H9 (cell line): ENCODE measurements at regions not wholly inside any gene's neighbourhood (a gene's known extent, or its start where the extent isn't known, plus 50 kb on each side); places are given as distances from the start of the nearest gene placed in this dataset.

Experiments used
- DNase-seq: peaks from one replicate; pipeline ENCODE4 v3.0.0-alpha.2; 2017
- H2AFZ ChIP-seq: one replicate; pipeline ENCODE4 v1.6.1; 2013; ENCODE audit warnings: mild to moderate bottlenecking, low read length, control low read depth, moderate library complexity
- H2AK5ac ChIP-seq: 2 replicates; pipeline ENCODE4 v1.6.1; 2013; ENCODE audit warnings: low read length, control low read depth, mixed read lengths; ENCODE audit not compliant: insufficient read length
- H2BK120ac ChIP-seq: one replicate; pipeline ENCODE4 v1.6.1; 2013; ENCODE audit warnings: low read depth, mild to moderate bottlenecking, low read length, control low read depth, inconsistent platforms; ENCODE audit not compliant: poor library complexity, severe bottlenecking
- H2BK12ac ChIP-seq: 2 replicates; pipeline ENCODE4 v1.6.1; 2013; ENCODE audit warnings: low read length, control low read depth, mixed read lengths, low read depth; ENCODE audit not compliant: insufficient read length
- H2BK15ac ChIP-seq: 2 replicates; pipeline ENCODE4 v1.6.1; 2013; ENCODE audit warnings: low read depth, low read length, control low read depth
- H2BK20ac ChIP-seq: one replicate; pipeline ENCODE4 v1.6.1; 2013; ENCODE audit warnings: low read depth, mild to moderate bottlenecking, low read length, control low read depth, inconsistent platforms; ENCODE audit not compliant: poor library complexity, severe bottlenecking
- H2BK5ac ChIP-seq: 2 replicates; pipeline ENCODE4 v1.6.1; 2013; ENCODE audit warnings: low read length, control low read depth, mixed read lengths; ENCODE audit not compliant: insufficient read length
- H3K14ac ChIP-seq: 2 replicates; pipeline ENCODE4 v1.6.1; 2013; ENCODE audit warnings: low read length, control low read depth; ENCODE audit not compliant: insufficient read depth
- H3K18ac ChIP-seq: 2 replicates; pipeline ENCODE4 v1.6.1; 2013; ENCODE audit warnings: low read depth, mild to moderate bottlenecking, mixed read lengths, low read length, control low read depth; ENCODE audit not compliant: insufficient read length
- H3K23ac ChIP-seq: 2 replicates; pipeline ENCODE4 v1.6.1; 2013; ENCODE audit warnings: low read length, control low read depth, mixed read lengths, low read depth; ENCODE audit not compliant: insufficient read length
- H3K23me2 ChIP-seq: 2 replicates; pipeline ENCODE4 v1.6.1; 2013; ENCODE audit warnings: low read depth, mild to moderate bottlenecking, mixed read lengths, low read length, control low read depth; ENCODE audit not compliant: insufficient read length, poor library complexity, severe bottlenecking
- H3K27ac ChIP-seq: 2 replicates; pipeline ENCODE4 v1.5.1; 2013; ENCODE audit warnings: low read length, control low read depth, mixed read lengths, low read depth; ENCODE audit not compliant: insufficient read length
- H3K27me3 ChIP-seq: 2 replicates; pipeline ENCODE4 v1.6.1; 2013; ENCODE audit warnings: low read length, control low read depth, inconsistent platforms; ENCODE audit not compliant: insufficient read depth
- H3K4ac ChIP-seq: 2 replicates; pipeline ENCODE4 v1.6.1; 2013; ENCODE audit warnings: low read depth, mild to moderate bottlenecking, control low read depth, inconsistent platforms, low read length, moderate library complexity
- H3K4me1 ChIP-seq: 2 replicates; pipeline ENCODE4 v1.6.1; 2013; ENCODE audit warnings: low read length, control low read depth, inconsistent platforms; ENCODE audit not compliant: insufficient read depth
- H3K4me2 ChIP-seq: 2 replicates; pipeline ENCODE4 v1.6.1; 2013; ENCODE audit warnings: low read length, control low read depth, mixed read lengths; ENCODE audit not compliant: insufficient read length, insufficient read depth
- H3K56ac ChIP-seq: 2 replicates; pipeline ENCODE4 v1.6.1; 2013; ENCODE audit warnings: low read depth, mild to moderate bottlenecking, mixed read lengths, low read length, control low read depth; ENCODE audit not compliant: insufficient read length
- H3K79me1 ChIP-seq: 2 replicates; pipeline ENCODE4 v1.6.1; 2013; ENCODE audit warnings: low read depth, mild to moderate bottlenecking, moderate library complexity, low read length, control low read depth, inconsistent platforms; ENCODE audit not compliant: insufficient read depth, poor library complexity, severe bottlenecking
- H3K79me2 ChIP-seq: 2 replicates; pipeline ENCODE4 v1.6.1; 2013; ENCODE audit warnings: low read length, control low read depth, inconsistent platforms; ENCODE audit not compliant: insufficient read depth
- H3K9ac ChIP-seq: 2 replicates; pipeline ENCODE4 v1.6.1; 2013; ENCODE audit warnings: low read length, control low read depth, mixed read lengths; ENCODE audit not compliant: insufficient read length; ENCODE audit errors: extremely low read depth
- H3K9me3 ChIP-seq: one replicate; pipeline ENCODE4 v1.6.1; 2013; ENCODE audit warnings: low read depth, low read length, inconsistent platforms; ENCODE audit not compliant: control insufficient read depth
- H3T11ph ChIP-seq: one replicate; pipeline ENCODE4 v1.6.1; 2013; ENCODE audit warnings: mild to moderate bottlenecking, low read length, control low read depth, inconsistent platforms
- H4K20me1 ChIP-seq: one replicate; pipeline ENCODE4 v1.6.1; 2013; ENCODE audit not compliant: control insufficient read depth, insufficient read length, insufficient read depth
- H4K5ac ChIP-seq: 2 replicates; pipeline ENCODE4 v1.6.1; 2013; ENCODE audit warnings: low read depth, mild to moderate bottlenecking, mixed read lengths, low read length, control low read depth; ENCODE audit not compliant: insufficient read length
- H4K8ac ChIP-seq: replicated peaks from 2 replicates; pipeline ENCODE4 v1.6.1; 2013; ENCODE audit warnings: low read length, control low read depth, mixed read lengths, low read depth; ENCODE audit not compliant: insufficient read length
- H4K91ac ChIP-seq: 2 replicates; pipeline ENCODE4 v1.6.1; 2013; ENCODE audit warnings: low read depth, mild to moderate bottlenecking, moderate library complexity, mixed read lengths, low read length, control low read depth; ENCODE audit not compliant: insufficient read length
- H3K27ac Mint-ChIP-seq, 3 experiments: 2 replicates in 2 of 3; 3 replicates in 1 of 3; pipeline ENCODE4 v1.8.0; 2020 to 2021; ENCODE audit warnings: mixed read lengths in 3 of 3, mild to moderate bottlenecking in 1 of 3, moderate library complexity in 1 of 3
- H3K27me3 Mint-ChIP-seq: 2 replicates; pipeline ENCODE4 v1.8.0; 2021; ENCODE audit warnings: low read depth, mild to moderate bottlenecking, moderate library complexity, mixed read lengths
- H3K36me3 Mint-ChIP-seq, 3 experiments: 2 replicates in 2 of 3; 3 replicates in 1 of 3; pipeline ENCODE4 v1.8.0; 2020 to 2021; ENCODE audit warnings: low read depth in 3 of 3, mixed read lengths in 3 of 3; ENCODE audit not compliant: insufficient read depth in 1 of 3
- H3K4me1 Mint-ChIP-seq, 2 experiments: 2 replicates each; pipeline ENCODE4 v1.8.0; 2020; ENCODE audit warnings: mixed read lengths in 2 of 2
- H3K4me3 Mint-ChIP-seq, 2 experiments: 2 replicates in 1 of 2; 3 replicates in 1 of 2; pipeline ENCODE4 v1.8.0; 2020 to 2021; ENCODE audit warnings: mild to moderate bottlenecking in 2 of 2, mixed read lengths in 2 of 2, moderate library complexity in 1 of 2
- H3K9me3 Mint-ChIP-seq, 2 experiments: 2 replicates in 1 of 2; 3 replicates in 1 of 2; pipeline ENCODE4 v1.8.0; 2020; ENCODE audit warnings: mild to moderate bottlenecking in 2 of 2, mixed read lengths in 2 of 2, moderate library complexity in 1 of 2
- whole genome bisulfite sequencing: extraction: QIAGEN DNeasy Blood & Tissue Kit; methylation state at CpG from one replicate; pipeline ENCODE4 v1.1.7; 2013; ENCODE audit warnings: missing lambda C conversion rate, low lambda C conversion rate, mixed read lengths; ENCODE audit not compliant: insufficient read length; ENCODE audit errors: extremely low coverage; 5-methylcytosine and 5-hydroxymethylcytosine counted together
- TF ChIP-seq, protein P1 (sequence below): fragments of 200-600 bp; sonication (generic); conservative IDR thresholded peaks from 3 replicates; pipeline ENCODE4 v1.8.0; 2021; ENCODE audit warnings: antibody characterized with exemption, mild to moderate bottlenecking

DNA sequence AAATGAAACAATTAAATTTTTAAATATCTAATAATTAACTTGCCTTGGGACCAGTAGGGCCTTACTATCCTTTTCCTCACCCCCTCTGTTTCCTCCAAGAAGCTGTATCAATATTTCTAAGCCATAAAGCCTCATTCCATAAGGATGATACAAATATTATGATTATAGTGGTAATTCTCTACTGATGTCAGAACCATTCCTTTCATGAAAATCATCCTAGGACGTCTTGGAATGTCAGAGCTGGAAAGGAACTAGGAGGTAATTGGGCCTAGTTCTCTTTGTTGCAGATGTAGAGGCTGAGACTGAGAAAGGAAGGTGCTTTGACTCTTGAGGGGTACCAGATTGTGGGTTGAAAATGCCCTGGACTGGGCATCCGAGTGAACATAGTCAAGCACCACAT lies 766.7 kb upstream of the GHITM start:
- Histone ChIP-seq H3K27ac (no peak overlapping the region), H3K27me3 (no peaks in the 10 kb centered on the region), H2AFZ (no peak overlapping the region), H3K79me1 (no peaks in the 10 kb centered on the region), H2BK5ac (no peak overlapping the region), H4K8ac (no peak overlapping the region), H2BK12ac (no peak overlapping the region), H3K79me2 (no peaks in the 10 kb centered on the region), H2BK20ac (no peak overlapping the region), H3K9me3 (no peaks in the 10 kb centered on the region), H4K91ac (no peak overlapping the region), H3K9ac (no peak overlapping the region), H4K20me1 (no peaks in the 10 kb centered on the region), H2BK15ac (no peak overlapping the region), H3K4ac (no peak overlapping the region), H4K5ac (no peak overlapping the region), H2AK5ac (no peak overlapping the region), H3K23me2 (no peaks in the 10 kb centered on the region), H2BK120ac (no peak overlapping the region), H3K4me2 (no peak overlapping the region), H3K4me1 (no peaks in the 10 kb centered on the region; the same call in 1 of the 2 replicates), H3T11ph (no peak overlapping the region), H3K23ac (no peak overlapping the region), H3K18ac (no peak overlapping the region), H3K14ac (no peak overlapping the region), H3K56ac (no peak overlapping the region)
- Mint-ChIP-seq H3K27me3 (no peaks in the 10 kb centered on the region), H3K36me3 (no peaks in the 10 kb centered on the region), H3K27ac (no peak overlapping the region), H3K9me3 (no peaks in the 10 kb centered on the region), H3K4me1 (peaks cover 7 to 11% of the 10 kb centered on the region in 2 experiments), H3K4me3 (no peak overlapping the region)
- DNase-seq = no peak
- no CpG with 5 or more reads among the region's 2 CpGs for WGBS
- TF ChIP-seq, protein P1, sequence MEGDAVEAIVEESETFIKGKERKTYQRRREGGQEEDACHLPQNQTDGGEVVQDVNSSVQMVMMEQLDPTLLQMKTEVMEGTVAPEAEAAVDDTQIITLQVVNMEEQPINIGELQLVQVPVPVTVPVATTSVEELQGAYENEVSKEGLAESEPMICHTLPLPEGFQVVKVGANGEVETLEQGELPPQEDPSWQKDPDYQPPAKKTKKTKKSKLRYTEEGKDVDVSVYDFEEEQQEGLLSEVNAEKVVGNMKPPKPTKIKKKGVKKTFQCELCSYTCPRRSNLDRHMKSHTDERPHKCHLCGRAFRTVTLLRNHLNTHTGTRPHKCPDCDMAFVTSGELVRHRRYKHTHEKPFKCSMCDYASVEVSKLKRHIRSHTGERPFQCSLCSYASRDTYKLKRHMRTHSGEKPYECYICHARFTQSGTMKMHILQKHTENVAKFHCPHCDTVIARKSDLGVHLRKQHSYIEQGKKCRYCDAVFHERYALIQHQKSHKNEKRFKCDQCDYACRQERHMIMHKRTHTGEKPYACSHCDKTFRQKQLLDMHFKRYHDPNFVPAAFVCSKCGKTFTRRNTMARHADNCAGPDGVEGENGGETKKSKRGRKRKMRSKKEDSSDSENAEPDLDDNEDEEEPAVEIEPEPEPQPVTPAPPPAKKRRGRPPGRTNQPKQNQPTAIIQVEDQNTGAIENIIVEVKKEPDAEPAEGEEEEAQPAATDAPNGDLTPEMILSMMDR = no peak
